BE2C (cell line): ENCODE measurements at regions not wholly inside any gene's neighbourhood (a gene's known extent, or its start where the extent isn't known, plus 50 kb on each side); places are given as distances from the start of the nearest gene placed in this dataset.

Experiments used
- DNase-seq: peaks from one replicate; pipeline ENCODE4 v3.0.0-alpha.2; 2020
- H3K27me3 ChIP-seq: fragments of 250-450 bp; sonication (Bioruptor Pico); 2 replicates; pipeline ENCODE4 v1.5.1; 2020; ENCODE audit warnings: mild to moderate bottlenecking
- H3K36me3 ChIP-seq: fragments of 250-450 bp; sonication (Bioruptor Pico); 2 replicates; pipeline ENCODE4 v1.5.1; 2020; ENCODE audit warnings: mild to moderate bottlenecking
- H3K4me1 ChIP-seq: fragments of 250-450 bp; sonication (Bioruptor Pico); 2 replicates; pipeline ENCODE4 v1.5.1; 2020
- H3K4me3 ChIP-seq: 2 replicates; pipeline ENCODE4 v1.5.1; 2011; ENCODE audit warnings: low read depth, low read length
- H3K9me3 ChIP-seq: fragments of 250-450 bp; sonication (Bioruptor Pico); 2 replicates; pipeline ENCODE4 v1.5.1; 2020
- TF ChIP-seq, protein P1 (sequence below): IDR thresholded peaks from 2 replicates; pipeline ENCODE4 v1.5.1; 2012; ENCODE audit warnings: mild to moderate bottlenecking, low read depth, low read length

DNA sequence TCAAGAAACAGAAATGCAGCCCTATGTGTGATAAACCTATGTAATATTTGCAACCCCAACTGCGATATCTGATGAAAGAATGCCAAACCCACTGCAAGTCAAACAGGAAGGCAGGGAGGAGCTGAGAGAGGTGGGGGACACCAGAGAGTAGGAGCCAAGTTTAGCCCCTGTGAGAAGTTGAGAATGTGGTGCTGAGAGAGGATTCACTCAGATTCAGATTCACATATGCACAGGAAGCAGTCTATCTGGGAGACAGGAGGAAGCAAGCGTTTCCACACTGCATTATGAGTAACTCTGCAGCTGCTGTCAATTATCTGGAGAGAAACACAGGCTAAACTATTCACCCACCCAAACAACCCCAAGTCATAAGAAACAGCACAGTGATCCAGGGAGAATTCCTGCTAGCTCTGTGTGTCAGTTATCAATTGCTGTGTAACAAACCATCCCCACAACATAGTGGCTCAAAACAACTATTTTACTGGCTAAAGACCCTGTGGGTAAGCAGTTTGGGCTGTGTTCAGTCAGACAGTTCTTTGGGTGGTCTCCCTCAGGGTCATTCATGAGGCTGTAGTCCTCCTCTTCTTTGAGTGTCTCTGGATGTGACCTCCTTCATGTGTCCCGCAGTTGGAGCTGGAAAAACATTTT, 161.9 kb upstream of the RAI14 start:
- H3K4me3 ChIP-seq = no peak overlapping the region
- DNase-seq = no peak
- no peaks in the 10 kb centered on the region for H3K36me3 ChIP-seq
- TF ChIP-seq, protein P1, sequence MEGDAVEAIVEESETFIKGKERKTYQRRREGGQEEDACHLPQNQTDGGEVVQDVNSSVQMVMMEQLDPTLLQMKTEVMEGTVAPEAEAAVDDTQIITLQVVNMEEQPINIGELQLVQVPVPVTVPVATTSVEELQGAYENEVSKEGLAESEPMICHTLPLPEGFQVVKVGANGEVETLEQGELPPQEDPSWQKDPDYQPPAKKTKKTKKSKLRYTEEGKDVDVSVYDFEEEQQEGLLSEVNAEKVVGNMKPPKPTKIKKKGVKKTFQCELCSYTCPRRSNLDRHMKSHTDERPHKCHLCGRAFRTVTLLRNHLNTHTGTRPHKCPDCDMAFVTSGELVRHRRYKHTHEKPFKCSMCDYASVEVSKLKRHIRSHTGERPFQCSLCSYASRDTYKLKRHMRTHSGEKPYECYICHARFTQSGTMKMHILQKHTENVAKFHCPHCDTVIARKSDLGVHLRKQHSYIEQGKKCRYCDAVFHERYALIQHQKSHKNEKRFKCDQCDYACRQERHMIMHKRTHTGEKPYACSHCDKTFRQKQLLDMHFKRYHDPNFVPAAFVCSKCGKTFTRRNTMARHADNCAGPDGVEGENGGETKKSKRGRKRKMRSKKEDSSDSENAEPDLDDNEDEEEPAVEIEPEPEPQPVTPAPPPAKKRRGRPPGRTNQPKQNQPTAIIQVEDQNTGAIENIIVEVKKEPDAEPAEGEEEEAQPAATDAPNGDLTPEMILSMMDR = no peak
- no peaks in the 10 kb centered on the region for H3K9me3 ChIP-seq
- H3K4me1 ChIP-seq = no peaks in the 10 kb centered on the region
- no peaks in the 10 kb centered on the region for H3K27me3 ChIP-seq

DNA sequence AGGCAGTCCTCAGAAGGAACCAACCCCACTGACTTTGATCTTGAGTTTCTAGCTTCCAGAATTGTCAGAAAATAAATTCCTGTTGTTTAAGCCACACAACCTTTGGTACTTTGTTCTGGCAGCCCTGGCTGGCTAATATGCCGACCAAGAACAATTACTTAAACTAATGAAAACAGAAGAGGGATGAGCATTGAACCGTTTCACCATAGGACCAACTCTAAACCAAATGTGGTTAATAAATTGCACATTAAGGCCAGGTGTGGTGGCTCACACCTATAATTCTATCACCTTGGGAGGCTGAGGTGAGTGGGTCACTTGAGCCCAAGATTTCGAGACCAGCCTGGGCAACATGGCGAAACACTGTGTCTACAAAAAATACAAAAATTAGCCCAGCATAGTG, 160.9 kb upstream of the RAI14 start:
- no peaks in the 10 kb centered on the region for H3K36me3 ChIP-seq
- H3K4me1 ChIP-seq = no peaks in the 10 kb centered on the region
- H3K27me3 ChIP-seq = no peaks in the 10 kb centered on the region
- no peak for DNase-seq
- no peaks in the 10 kb centered on the region for H3K9me3 ChIP-seq
- H3K4me3 ChIP-seq = no peak overlapping the region
- TF ChIP-seq, protein P1 = no peak

DNA sequence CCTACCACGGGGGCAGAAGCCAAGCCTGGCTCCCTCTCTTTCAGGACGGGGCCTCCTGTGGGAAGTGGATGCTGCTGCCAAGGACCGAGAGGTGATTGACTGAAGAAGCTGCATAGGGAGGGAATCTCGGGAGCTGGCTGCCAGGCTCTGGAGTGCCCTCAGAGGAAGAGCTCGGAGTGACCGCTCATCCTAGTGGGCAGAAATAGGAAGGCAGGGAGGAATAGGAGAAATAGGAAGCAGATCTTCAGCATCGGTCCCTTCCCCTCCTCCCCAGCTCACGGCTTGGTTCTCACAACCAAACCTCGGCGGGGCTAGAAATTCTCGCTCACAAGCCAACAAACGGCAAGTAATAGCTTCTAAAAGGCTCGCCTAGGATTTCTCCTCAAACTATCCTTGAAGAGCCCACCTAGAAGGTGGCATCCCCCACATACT, 159.9 kb upstream of the RAI14 start:
- H3K4me1 ChIP-seq = no peaks in the 10 kb centered on the region
- TF ChIP-seq, protein P1 = no peak

GRCh38 chr5:34496701-34497469, 159.2 kb upstream of the RAI14 start:
- no peaks in the 10 kb centered on the region for H3K4me1 ChIP-seq
- peaks cover 2% of the 10 kb centered on the region; the same call in 1 of the 2 replicates for H3K27me3 ChIP-seq
- H3K4me3 ChIP-seq = no peak overlapping the region
- TF ChIP-seq, protein P1 = no peak
- peak; percentile 20 for DNase-seq
- H3K36me3 ChIP-seq = no peaks in the 10 kb centered on the region
- no peaks in the 10 kb centered on the region for H3K9me3 ChIP-seq

More for the DNA sequence above, 159.9 kb upstream of the RAI14 start:
- Histone ChIP-seq H3K4me3 (no peak overlapping the region), H3K9me3 (no peaks in the 10 kb centered on the region), H3K27me3 (no peaks in the 10 kb centered on the region), H3K36me3 (no peaks in the 10 kb centered on the region)
- DNase-seq = no peak

DNA sequence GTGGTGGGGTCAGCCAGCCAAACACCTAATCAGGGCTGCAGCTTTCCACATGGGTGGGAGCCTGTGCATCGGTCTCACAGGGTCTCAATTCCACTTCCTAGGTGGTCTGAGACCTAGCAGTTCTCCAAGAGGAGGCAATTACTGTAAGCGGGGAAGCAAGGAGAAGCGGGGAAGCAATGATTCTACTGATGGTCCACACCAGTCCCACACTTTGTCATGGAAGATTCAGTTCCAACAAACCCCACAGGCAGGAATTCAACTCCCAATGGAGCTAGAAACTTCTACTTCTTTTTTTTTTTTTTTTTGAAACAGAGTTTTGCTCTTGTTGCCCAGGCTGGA, 158.7 kb upstream of the RAI14 start:
- TF ChIP-seq, protein P1 = no peak
- H3K4me3 ChIP-seq = no peak overlapping the region
- peaks cover 4% of the 10 kb centered on the region; the same call in 1 of the 2 replicates for H3K27me3 ChIP-seq
- no peaks in the 10 kb centered on the region for H3K36me3 ChIP-seq
- no peaks in the 10 kb centered on the region for H3K9me3 ChIP-seq
- H3K4me1 ChIP-seq = no peaks in the 10 kb centered on the region
- no peak for DNase-seq

DNA sequence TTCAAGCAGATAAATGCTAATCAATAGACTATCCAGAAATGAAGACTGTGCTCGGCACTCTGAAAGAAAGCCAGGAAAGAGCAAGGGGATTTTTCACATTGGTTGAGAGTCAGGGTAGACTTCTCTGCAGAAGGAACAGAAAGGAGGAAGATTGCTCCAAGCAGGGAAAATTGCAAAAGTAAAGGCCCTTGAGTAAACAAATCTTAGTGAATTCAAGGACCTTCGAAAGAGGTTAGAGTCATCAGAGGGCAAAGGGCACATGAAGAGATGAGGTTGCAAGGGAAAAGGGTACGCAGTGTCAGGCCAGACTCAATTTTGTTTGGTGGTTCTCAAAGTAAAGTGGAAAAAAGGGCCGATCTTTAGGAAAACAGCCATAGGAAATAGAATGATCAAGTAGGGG, 157.6 kb upstream of the RAI14 start:
- H3K36me3 ChIP-seq = no peaks in the 10 kb centered on the region
- no peak overlapping the region for H3K4me3 ChIP-seq
- DNase-seq = no peak

More for the DNA sequence above, 157.6 kb upstream of the RAI14 start:
- TF ChIP-seq, protein P1 = no peak
- H3K9me3 ChIP-seq = no peaks in the 10 kb centered on the region
- H3K4me1 ChIP-seq = no peaks in the 10 kb centered on the region
- H3K27me3 ChIP-seq = peaks cover 10% of the 10 kb centered on the region; the same call in 1 of the 2 replicates
